HFFc6 (cell line): ENCODE measurements at regions not wholly inside any gene's neighbourhood (a gene's known extent, or its start where the extent isn't known, plus 50 kb on each side); places are given as distances from the start of the nearest gene placed in this dataset.

Experiments used
- DNase-seq: peaks from one replicate; pipeline ENCODE4 v3.0.0-alpha.2; 2018
- H3K27ac Mint-ChIP-seq: 2 replicates; pipeline ENCODE4 v1.8.0; 2020; ENCODE audit warnings: mild to moderate bottlenecking, mixed read lengths
- H3K27me3 Mint-ChIP-seq: 2 replicates; pipeline ENCODE4 v1.8.0; 2021; ENCODE audit warnings: mild to moderate bottlenecking, moderate library complexity, mixed read lengths; ENCODE audit not compliant: insufficient read depth
- H3K36me3 Mint-ChIP-seq: 2 replicates; pipeline ENCODE4 v1.8.0; 2021; ENCODE audit warnings: low read depth, mixed read lengths
- H3K4me1 Mint-ChIP-seq: 2 replicates; pipeline ENCODE4 v1.8.0; 2020; ENCODE audit warnings: low read depth, mixed read lengths
- H3K4me3 Mint-ChIP-seq: 2 replicates; pipeline ENCODE4 v1.8.0; 2020; ENCODE audit warnings: mild to moderate bottlenecking, moderate library complexity, mixed read lengths
- H3K9me3 Mint-ChIP-seq: 2 replicates; pipeline ENCODE4 v1.8.0; 2020; ENCODE audit warnings: mild to moderate bottlenecking, mixed read lengths
- TF ChIP-seq, protein P1 (sequence below): fragments of 200-600 bp; sonication (generic); IDR thresholded peaks from 2 replicates; pipeline ENCODE4 v1.5.0; 2021; ENCODE audit warnings: antibody characterized with exemption, mild to moderate bottlenecking

DNA sequence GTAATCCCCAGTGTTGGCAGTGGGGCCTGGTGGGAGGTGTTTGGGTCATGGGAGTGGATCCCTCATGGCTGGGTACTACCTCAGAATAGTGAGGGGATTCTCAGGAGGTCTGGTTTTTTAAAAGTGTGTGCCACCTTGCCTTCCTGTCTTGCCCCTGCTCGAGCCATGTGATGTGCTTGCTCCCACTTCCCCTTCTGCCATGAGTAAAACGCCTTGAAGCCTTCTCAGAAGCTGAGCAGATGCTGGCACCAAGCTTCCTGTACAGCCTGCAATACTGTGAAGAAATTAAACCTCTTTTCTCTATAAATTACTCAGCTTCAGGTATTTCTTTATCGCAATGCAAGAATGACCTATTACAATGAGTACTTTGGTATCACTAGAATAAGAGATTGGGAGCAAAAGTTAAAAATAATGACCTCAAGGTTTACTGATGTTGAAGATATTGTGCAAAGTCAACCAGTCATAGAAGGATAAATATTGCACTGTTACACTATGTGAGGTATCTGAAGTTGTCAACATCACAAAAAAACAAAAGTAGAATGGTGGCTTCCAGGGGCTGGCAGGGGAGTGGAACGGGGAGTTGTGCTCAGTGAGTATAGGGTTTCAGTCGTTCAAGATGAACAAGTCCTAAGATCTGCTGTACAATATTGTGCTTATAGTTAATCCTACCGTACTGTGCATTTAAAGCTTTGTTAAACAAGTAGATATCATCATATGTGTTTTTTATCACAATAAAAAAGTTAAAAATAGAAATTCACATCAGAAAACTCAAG is 938.3 kb upstream of the CNTNAP5 start:
- peaks cover 34% of the 10 kb centered on the region for H3K9me3 Mint-ChIP-seq
- H3K27me3 Mint-ChIP-seq: no peaks in the 10 kb centered on the region
- H3K36me3 Mint-ChIP-seq: no peaks in the 10 kb centered on the region
- TF ChIP-seq, protein P1, sequence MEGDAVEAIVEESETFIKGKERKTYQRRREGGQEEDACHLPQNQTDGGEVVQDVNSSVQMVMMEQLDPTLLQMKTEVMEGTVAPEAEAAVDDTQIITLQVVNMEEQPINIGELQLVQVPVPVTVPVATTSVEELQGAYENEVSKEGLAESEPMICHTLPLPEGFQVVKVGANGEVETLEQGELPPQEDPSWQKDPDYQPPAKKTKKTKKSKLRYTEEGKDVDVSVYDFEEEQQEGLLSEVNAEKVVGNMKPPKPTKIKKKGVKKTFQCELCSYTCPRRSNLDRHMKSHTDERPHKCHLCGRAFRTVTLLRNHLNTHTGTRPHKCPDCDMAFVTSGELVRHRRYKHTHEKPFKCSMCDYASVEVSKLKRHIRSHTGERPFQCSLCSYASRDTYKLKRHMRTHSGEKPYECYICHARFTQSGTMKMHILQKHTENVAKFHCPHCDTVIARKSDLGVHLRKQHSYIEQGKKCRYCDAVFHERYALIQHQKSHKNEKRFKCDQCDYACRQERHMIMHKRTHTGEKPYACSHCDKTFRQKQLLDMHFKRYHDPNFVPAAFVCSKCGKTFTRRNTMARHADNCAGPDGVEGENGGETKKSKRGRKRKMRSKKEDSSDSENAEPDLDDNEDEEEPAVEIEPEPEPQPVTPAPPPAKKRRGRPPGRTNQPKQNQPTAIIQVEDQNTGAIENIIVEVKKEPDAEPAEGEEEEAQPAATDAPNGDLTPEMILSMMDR: no peak
- no peak overlapping the region for H3K27ac Mint-ChIP-seq
- H3K4me1 Mint-ChIP-seq: no peaks in the 10 kb centered on the region
- no peak overlapping the region for H3K4me3 Mint-ChIP-seq
- DNase-seq: no peak

DNA sequence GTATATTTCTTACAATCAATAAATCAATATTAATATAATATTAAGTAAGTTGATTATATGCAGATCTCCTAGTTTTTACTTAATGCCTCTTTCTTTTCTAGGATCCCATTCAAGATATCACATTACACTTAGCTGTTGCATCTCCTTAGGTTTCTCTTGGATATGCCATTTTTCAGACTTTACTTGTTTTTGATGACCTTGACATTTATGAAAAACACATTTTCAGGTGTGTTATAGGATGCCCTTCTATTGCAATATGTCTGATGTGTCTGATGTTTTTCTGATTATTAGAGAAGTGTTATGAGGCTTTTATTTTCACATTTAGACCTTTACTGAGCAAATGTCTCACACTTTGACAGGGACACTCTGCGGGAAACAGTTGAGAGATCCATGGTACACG is 933.6 kb upstream of the CNTNAP5 start:
- Mint-ChIP-seq H3K27ac (no peak overlapping the region), H3K4me3 (no peak overlapping the region), H3K9me3 (peaks cover 33% of the 10 kb centered on the region), H3K27me3 (no peaks in the 10 kb centered on the region; the same call in 1 of the 2 replicates), H3K36me3 (no peaks in the 10 kb centered on the region), H3K4me1 (no peaks in the 10 kb centered on the region)
- no peak for DNase-seq
- TF ChIP-seq, protein P1: no peak

DNA sequence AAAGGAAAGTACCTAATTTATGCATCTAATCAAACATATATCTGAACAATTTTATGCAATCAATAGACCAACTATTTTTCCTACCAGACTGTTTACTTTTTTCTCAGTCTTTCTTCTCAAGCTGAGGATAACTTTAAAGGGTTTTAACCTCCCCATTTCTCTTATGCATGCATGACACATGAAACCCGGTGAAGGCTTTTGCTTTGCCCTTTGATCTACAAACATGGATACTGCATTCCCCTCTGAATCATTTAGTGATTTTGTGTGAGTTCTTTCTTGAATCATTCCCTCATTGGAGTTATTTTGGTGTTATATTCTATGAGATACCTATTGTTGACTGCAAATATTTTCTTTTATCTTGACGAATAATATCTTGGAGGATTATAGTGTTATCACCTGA is 931.9 kb upstream of the CNTNAP5 start:
- H3K36me3 Mint-ChIP-seq: no peaks in the 10 kb centered on the region
- TF ChIP-seq, protein P1: no peak
- no peak overlapping the region for H3K4me3 Mint-ChIP-seq
- H3K9me3 Mint-ChIP-seq: peaks cover 37% of the 10 kb centered on the region
- no peaks in the 10 kb centered on the region; the same call in 1 of the 2 replicates for H3K27me3 Mint-ChIP-seq
- no peak overlapping the region for H3K27ac Mint-ChIP-seq
- DNase-seq: no peak
- no peaks in the 10 kb centered on the region for H3K4me1 Mint-ChIP-seq

DNA sequence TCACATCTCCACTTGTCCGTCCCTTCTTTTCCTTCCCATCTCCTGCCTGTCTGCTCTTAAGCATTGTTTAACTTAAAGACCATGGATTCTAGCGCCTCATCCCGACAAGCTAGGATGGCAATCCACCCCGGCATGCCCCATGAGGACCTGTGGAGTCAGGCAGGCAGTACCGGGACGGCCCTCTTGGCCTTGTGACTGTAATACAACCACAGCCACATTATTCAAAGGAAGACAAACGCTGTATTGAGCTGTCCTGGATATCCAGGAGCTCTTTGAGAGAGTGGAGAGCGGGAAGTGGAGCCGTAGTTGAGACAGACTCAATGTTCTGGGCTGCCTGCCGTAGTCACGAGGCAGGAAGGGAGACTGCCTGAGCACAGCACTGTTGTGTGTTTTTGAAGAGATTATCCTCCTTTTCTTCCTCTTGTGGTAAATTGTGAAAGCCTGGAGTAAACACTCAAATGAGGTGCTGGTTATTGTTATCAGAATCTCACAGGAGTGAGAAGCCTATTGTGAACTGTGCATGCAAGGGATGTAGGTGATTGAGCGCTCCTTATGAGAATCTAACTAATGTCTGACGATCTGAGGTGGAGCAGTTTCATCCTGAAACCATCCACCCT is 929.8 kb upstream of the CNTNAP5 start:
- Mint-ChIP-seq H3K9me3 (peaks cover 50% of the 10 kb centered on the region), H3K4me1 (no peaks in the 10 kb centered on the region), H3K27ac (no peak overlapping the region), H3K27me3 (no peaks in the 10 kb centered on the region; the same call in 1 of the 2 replicates), H3K36me3 (no peaks in the 10 kb centered on the region), H3K4me3 (no peak overlapping the region)
- TF ChIP-seq, protein P1: no peak
- DNase-seq: no peak

DNA sequence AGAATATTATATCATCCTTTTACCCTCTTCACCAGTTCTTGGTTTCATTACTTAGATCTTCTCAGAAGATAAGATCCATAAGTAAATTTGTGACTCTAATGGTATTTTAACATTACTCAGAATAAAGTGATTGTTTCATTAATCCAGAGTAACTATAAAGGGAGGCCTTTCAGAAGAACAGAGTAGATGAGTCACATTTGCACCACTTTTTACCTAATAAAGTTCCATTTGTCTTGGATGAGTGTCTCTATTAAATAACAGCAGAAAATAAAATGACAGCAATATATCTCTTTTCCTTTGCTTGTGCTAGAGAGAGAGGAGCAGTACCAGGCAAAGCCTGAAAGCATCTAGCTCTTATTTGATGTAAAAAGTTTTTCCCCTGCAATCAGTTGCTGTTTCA is 926.5 kb upstream of the CNTNAP5 start:
- no peaks in the 10 kb centered on the region; the same call in 1 of the 2 replicates for H3K27me3 Mint-ChIP-seq
- H3K4me1 Mint-ChIP-seq: no peaks in the 10 kb centered on the region
- no peaks in the 10 kb centered on the region for H3K36me3 Mint-ChIP-seq
- H3K4me3 Mint-ChIP-seq: no peak overlapping the region
- peaks cover 41% of the 10 kb centered on the region for H3K9me3 Mint-ChIP-seq
- no peak for DNase-seq
- H3K27ac Mint-ChIP-seq: no peak overlapping the region
- TF ChIP-seq, protein P1: no peak
